C4-2B (cell line): ENCODE measurements at regions not wholly inside any gene's neighbourhood (a gene's known extent, or its start where the extent isn't known, plus 50 kb on each side); places are given as distances from the start of the nearest gene placed in this dataset.

Source experiments
- ZFX ChIP-seq: fragments of 450-650 bp; IDR thresholded peaks from 2 replicates; pipeline ENCODE4 v1.6.1; 2017
- TF ChIP-seq, protein P1 (sequence below): fragments of 450-650 bp; conservative IDR thresholded peaks from 2 replicates; pipeline ENCODE4 v1.5.1; 2017; ENCODE audit warnings: mild to moderate bottlenecking

GRCh38 chr18:2183432-2183831 is 387.9 kb downstream of the METTL4 start:
- TF ChIP-seq, protein P1, sequence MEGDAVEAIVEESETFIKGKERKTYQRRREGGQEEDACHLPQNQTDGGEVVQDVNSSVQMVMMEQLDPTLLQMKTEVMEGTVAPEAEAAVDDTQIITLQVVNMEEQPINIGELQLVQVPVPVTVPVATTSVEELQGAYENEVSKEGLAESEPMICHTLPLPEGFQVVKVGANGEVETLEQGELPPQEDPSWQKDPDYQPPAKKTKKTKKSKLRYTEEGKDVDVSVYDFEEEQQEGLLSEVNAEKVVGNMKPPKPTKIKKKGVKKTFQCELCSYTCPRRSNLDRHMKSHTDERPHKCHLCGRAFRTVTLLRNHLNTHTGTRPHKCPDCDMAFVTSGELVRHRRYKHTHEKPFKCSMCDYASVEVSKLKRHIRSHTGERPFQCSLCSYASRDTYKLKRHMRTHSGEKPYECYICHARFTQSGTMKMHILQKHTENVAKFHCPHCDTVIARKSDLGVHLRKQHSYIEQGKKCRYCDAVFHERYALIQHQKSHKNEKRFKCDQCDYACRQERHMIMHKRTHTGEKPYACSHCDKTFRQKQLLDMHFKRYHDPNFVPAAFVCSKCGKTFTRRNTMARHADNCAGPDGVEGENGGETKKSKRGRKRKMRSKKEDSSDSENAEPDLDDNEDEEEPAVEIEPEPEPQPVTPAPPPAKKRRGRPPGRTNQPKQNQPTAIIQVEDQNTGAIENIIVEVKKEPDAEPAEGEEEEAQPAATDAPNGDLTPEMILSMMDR, result no peak
- TF ChIP-seq ZFX, result no peak
